Motor neuron (in vitro differentiated cells): ENCODE measurements at regions not wholly inside any gene's neighbourhood (a gene's known extent, or its start where the extent isn't known, plus 50 kb on each side); places are given as distances from the start of the nearest gene placed in this dataset.
A peak's percentile ranks its signal among the peaks of the same experiment; 100 is the strongest.
"Not testable (repeated sequence)": the region's sequence is repeated elsewhere in the genome, so short reads cannot be mapped to it uniquely, and the experiment has no call there.

Source experiments
- ATAC-seq, 8 experiments: fragments of 200-7000 bp; cut with Tn5 transposase; replicated peaks in 6 of 8; 2 replicates each; pipeline ENCODE4 v1.8.0; 2021; ENCODE audit warnings: mild to moderate bottlenecking in 8 of 8, moderate library complexity in 8 of 8
- H3K27ac ChIP-seq, 2 donors: fragments of 250-450 bp; sonication (Bioruptor Pico); 2 replicates each; pipeline ENCODE4 v1.9.0; 2021; ENCODE audit warnings: antibody characterized with exemption in 2 of 2, mild to moderate bottlenecking in 2 of 2, moderate library complexity in 1 of 2
- H3K4me1 ChIP-seq, 2 donors: fragments of 250-450 bp; sonication (Bioruptor Pico); replicated peaks in 1 of 2; 2 replicates each; pipeline ENCODE4 v1.6.1; 2021; ENCODE audit warnings: antibody characterized with exemption in 2 of 2, mild to moderate bottlenecking in 2 of 2, moderate library complexity in 1 of 2
- H3K4me3 ChIP-seq, 5 donors: fragments of 250-450 bp; sonication (Bioruptor Pico); 2 replicates each; pipeline ENCODE4 v1.9.0; 2021; ENCODE audit warnings: antibody characterized with exemption in 5 of 5, mild to moderate bottlenecking in 5 of 5, moderate library complexity in 4 of 5
- whole genome bisulfite sequencing, 10 experiments: fragments of 450-650 bp; shearing (Covaris generic); methylation state at CpG; one replicate each; pipeline ENCODE4 v1.0.0; 2022; 5-methylcytosine and 5-hydroxymethylcytosine counted together
- in situ Hi-C, 9 experiments: fragments of 400-800 bp; cut with MboI; loops; one replicate each; pipeline ENCODE4 v1.15.0; 2021; ENCODE audit warnings: low sequenced_read_pairs in 9 of 9, low pct_unique_long_range_greater_than_20kb in 2 of 9; ENCODE audit not compliant: unreplicated experiment in 9 of 9

DNA sequence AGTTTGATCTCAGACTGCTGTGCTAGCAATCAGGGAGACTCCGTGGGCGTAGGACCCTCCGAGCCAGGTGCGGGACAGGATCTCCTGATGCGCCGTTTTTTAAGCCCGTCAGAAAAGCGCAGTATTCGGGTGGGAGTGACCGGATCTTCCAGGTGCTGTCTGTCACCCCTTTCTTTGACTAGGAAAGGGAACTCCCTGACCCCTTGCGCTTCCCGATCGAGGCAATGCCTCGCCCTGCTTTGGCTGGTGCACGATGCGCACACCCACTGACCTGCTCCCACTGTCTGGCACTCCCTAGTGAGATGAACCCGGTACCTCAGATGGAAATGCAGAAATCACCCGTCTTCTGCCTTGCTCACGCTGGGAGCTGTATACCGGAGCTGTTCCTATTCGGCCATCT is 157.6 kb upstream of the FBXO33 start:
- H3K4me3 ChIP-seq, ATAC-seq, H3K4me1 ChIP-seq, H3K27ac ChIP-seq, in situ Hi-C loops: not testable (repeated sequence)
- 33% methylated on average over 3 of the region's 21 CpGs; no CpG with 5 or more reads in 9 of the 10 experiments for WGBS, 10 experiments

DNA sequence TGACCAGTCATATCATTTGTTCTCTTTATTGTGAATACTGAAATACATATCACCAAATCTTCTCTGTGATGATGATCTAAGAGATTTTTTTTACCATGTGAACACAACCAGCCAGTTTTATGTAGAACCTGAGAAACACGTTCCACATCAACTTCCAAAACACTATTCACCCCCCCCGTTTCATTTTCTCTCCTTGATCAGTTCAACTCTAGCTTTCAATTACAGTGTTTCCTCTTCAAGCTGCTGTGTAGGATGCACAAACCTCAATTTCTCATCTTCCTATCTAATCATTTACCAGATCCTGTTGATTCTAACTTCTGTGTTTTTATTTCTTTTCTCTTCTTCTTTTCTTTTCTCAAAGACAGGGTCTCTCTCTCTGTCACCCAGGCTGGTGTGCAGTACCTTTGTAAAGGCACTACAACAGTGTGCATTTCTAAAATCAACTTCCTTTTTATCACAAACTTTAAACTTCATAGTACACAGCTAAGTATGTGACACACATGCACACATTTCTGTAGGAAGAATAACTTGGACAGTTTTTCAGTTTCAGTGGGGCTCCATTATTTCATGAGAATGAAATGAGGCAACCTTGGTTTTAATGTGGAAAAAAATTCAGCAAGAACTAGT is 149.9 kb upstream of the FBXO33 start:
- ATAC-seq, result no peak
- in situ Hi-C loops, result no loop called here
- 0 to 71% (median 30%) methylated on average over 2 of the region's 2 CpGs for WGBS, 10 experiments
- H3K4me1 ChIP-seq, result peaks cover 15 to 25% of the 10 kb centered on the region in 2 donors
- H3K4me3 ChIP-seq, result no peak overlapping the region
- H3K27ac ChIP-seq, result no peak overlapping the region

DNA sequence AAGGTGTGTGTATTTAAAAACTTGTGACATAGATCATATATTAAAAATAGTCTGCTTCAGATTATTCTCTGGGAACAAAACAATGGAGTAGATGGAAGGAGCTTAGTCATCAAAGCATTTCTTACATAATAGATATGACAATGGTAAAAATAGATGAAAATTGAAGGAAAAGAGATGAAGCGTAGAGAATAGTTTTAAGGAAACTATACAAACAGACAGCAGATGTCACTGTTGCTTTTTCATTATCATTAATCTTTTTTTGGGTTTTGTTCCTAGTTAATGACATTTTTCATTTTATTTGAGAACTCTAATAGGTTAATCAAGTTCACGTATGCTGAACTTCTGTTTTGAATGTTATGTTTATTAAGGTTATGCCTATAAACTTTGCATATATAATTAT is 149.2 kb upstream of the FBXO33 start:
- no peak overlapping the region for H3K4me3 ChIP-seq
- peak overlapping the region in 1 of 2 donors; percentile 81 for H3K27ac ChIP-seq
- in situ Hi-C loops, result no loop called here
- 4 to 100% (median 80%) methylated on average over 1 to 2 of the region's 2 CpGs for whole genome bisulfite sequencing, 10 experiments
- ATAC-seq, result no peak
- peaks cover 15 to 25% of the 10 kb centered on the region in 2 donors for H3K4me1 ChIP-seq

DNA sequence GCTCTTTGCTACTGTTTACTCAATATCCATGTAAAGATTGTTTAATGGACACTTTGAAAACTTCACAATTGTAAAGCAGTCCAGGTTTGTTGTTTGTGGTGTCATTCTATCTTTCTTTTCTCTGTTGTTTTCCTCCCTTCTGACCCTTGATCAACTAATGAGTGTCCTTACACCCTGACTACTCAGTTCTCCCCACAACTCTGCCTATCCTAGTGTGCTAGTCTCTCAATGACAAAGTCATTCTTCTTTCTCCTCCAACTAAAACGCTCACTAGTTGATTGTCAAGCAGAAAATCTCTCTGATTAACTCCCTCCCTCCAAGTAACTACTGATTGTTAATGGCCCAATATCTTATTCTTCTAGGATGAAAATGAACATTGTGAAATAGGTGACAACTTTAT is 148.5 kb upstream of the FBXO33 start:
- in situ Hi-C loops, result no loop called here
- peaks cover 15 to 25% of the 10 kb centered on the region in 2 donors for H3K4me1 ChIP-seq
- H3K27ac ChIP-seq, result peak overlapping the region; percentile 2 to 81
- H3K4me3 ChIP-seq, result no peak overlapping the region
- WGBS, 10 experiments, result 0 to 40% (median 14%) methylated on average over 1 of the region's 1 CpG; no CpG with 5 or more reads in 5 of the 10 experiments
- peak in 5 of 8 experiments; percentile 30 to 68 (median 40) for ATAC-seq

DNA sequence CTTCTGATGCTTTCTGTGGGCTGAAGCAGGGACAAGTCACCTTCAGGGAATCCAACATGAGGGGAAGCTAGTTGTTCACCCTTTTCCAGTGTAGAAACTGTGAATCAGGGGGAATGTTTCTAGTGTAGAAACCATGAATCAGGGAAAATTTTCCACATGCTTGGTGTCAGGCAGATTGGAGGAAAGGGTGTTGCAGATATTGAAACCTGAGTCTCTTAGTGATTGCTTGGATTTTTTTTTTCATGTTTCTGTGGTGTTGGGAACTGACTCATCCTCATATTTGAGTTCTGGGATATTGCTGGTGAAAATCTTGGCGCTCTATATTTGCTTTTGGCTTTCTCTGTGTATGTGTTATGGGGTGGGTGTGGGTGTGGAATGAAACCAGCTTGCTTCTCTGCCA is 144.5 kb upstream of the FBXO33 start:
- no peak overlapping the region for H3K27ac ChIP-seq
- H3K4me1 ChIP-seq, result peaks cover 10 to 17% of the 10 kb centered on the region in 2 donors
- ATAC-seq, result peak in 1 of 8 experiments; percentile 49
- 38 to 100% (median 78%) methylated on average over 1 of the region's 1 CpG; no CpG with 5 or more reads in 6 of the 10 experiments for WGBS, 10 experiments
- in situ Hi-C loops, result no loop called here
- no peak overlapping the region for H3K4me3 ChIP-seq

DNA sequence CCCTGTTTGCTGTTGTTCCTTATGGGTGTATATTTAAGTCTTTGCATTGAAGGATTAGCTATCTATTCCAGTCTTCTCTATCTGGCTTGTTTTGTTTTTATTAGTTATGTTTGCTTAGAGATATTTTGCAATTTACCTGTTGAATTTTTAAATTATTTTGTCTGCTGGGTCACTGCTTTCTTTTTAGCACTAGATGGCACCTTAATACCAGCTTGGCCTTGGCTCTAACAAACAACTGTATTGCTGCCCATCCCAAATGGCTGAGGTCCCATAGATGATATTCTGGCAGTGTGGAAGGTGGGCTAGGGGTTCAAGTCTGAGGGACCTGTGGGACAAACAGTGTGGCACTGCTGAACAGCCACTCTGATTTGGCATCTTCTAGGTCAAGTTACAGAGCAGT is 144.0 kb upstream of the FBXO33 start:
- H3K27ac ChIP-seq, result no peak overlapping the region
- in situ Hi-C loops, result no loop called here
- H3K4me1 ChIP-seq, result peaks cover 8 to 13% of the 10 kb centered on the region in 2 donors
- ATAC-seq, result no peak
- no peak overlapping the region for H3K4me3 ChIP-seq

DNA sequence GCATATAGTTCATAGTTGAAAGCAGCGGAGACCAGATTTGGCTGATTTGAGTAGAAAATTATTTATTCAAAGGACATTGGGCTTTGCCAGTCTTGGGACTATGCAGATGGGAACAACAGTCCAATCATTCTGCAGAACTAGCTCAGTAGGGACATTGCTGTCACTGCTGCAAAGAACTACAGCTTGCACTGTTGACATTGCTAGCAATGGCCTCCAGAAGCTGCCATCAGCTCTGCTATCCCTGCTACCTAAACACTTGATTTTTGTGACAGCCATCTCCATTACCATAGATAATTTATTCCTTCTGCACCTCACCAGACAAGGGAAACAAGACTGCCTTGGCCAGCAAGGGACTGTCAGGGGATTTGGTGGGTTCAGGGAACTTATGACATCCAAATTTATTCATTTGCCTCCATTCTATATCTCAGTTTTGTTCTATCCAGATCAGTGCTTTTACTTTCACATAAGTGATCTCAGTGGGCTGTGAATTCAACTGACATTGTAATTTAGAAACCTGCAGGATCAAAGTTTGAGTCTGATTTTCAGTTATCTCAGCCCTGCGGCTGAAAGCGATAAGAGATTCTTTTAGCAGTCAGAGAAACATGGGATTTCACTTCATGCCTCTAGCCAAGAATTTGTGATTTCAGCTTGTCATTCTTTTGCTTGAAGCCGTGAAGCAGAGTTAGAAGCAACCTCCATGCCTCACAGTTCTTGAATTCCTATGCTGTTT is 136.7 kb upstream of the FBXO33 start:
- in situ Hi-C loops, result no loop called here
- 0 to 72% (median 44%) methylated on average over 2 to 4 of the region's 4 CpGs; no CpG with 5 or more reads in 1 of the 10 experiments for WGBS, 10 experiments
- H3K4me1 ChIP-seq, result peaks cover 0 to 3% of the 10 kb centered on the region in 2 donors
- no peak overlapping the region for H3K4me3 ChIP-seq
- no peak overlapping the region for H3K27ac ChIP-seq
- ATAC-seq, result peak in 1 of 8 experiments; percentile 55

DNA sequence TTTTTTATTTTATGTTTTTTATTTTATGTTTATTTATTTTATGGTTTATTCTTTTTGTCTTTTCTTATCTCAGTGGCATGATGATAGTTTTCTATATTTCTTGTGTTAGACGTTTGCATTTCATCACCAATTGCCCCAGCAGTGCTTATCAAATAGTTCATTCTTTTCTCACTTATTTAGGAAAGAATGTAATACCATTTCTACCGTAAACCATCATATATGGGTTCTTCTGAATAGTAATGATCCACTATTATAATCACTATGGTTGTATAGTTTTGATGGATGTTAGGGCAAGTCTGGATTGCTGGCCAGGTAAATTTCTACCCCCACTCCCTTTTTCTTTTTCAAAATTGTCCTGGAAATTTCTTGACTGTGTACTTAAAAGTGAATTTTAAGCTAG is 134.6 kb upstream of the FBXO33 start:
- WGBS, 10 experiments, result 10 to 100% (median 50%) methylated on average over 2 of the region's 2 CpGs; no CpG with 5 or more reads in 2 of the 10 experiments
- ATAC-seq, result no peak

DNA sequence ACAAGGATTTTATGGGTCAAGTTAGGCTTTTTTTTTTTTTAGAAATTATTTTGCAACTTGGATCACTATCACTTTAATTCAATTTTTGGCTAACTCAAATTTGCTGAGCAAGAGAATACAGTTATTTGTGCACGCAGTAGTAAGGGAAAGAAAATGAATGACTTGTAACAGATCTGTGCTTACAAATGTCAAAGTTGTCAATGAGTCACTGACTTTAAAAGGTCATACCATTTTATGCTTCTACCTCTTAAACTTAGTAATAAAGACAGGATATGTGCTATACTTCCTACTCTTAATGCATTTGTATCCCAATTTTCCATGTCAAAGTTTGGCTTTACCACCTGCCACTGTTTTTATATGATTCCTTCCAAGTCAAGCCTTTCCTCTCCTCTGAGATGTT is 131.1 kb upstream of the FBXO33 start:
- in situ Hi-C loops, result no loop called here
- 13 to 100% (median 78%) methylated on average over 1 of the region's 1 CpG for WGBS, 10 experiments
- Histone ChIP-seq H3K4me1 (no peaks in the 10 kb centered on the region), H3K4me3 (no peak overlapping the region), H3K27ac (no peak overlapping the region)
- no peak for ATAC-seq

More for the DNA sequence above, 134.6 kb upstream of the FBXO33 start:
- in situ Hi-C loops, result no loop called here
- Histone ChIP-seq H3K4me1 (peaks cover 0 to 3% of the 10 kb centered on the region in 2 donors), H3K27ac (no peak overlapping the region), H3K4me3 (no peak overlapping the region)

DNA sequence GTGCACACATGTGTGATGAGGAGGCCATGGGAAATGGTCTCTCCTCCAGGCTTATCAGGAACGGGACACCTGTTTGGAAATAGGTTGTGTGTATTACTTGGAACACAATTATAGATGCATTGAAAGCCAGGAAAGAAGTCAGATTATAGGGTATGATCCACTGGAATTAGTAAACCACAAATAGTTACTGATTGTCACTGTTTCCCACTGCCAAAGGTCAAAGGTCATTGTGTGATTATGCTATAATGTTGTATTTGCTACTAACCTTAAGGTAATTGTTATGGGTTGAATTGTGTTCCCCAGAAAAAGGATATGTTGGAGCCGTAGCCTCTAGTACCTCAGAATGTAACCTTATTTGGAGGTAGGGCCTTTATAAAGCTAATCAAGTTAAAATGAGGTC is 129.9 kb upstream of the FBXO33 start:
- no peaks in the 10 kb centered on the region for H3K4me1 ChIP-seq
- WGBS, 10 experiments, result 0 to 100% (median 83%) methylated on average over 1 to 2 of the region's 2 CpGs; no CpG with 5 or more reads in 1 of the 10 experiments
- in situ Hi-C loops, result no loop called here
- ATAC-seq, result no peak
- no peak overlapping the region for H3K4me3 ChIP-seq
- H3K27ac ChIP-seq, result no peak overlapping the region

DNA sequence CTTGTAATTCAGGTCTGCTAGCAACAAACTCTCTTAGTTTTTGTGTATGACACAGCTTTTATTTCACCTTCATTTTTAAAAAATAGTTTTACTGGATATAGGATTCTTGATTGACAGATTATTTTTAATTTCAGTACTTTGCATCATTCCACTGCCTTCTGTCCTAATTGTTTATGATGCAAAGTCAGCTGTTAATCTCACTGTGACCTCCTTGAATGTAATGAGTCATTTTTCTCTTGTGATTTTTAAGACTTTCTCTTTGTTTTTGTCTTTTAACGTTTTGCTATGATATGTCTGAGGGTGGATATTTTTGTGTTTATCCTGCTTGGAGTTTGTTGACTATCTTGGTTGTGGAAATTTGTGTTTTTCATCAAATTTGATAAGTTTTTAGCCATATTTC is 126.3 kb upstream of the FBXO33 start:
- no peak for ATAC-seq
- no peak overlapping the region for H3K27ac ChIP-seq
- no peaks in the 10 kb centered on the region for H3K4me1 ChIP-seq
- in situ Hi-C loops, result no loop called here
- WGBS, 10 experiments, result 0 to 86% (median 50%) methylated on average over 1 of the region's 1 CpG; no CpG with 5 or more reads in 1 of the 10 experiments
- H3K4me3 ChIP-seq, result no peak overlapping the region

DNA sequence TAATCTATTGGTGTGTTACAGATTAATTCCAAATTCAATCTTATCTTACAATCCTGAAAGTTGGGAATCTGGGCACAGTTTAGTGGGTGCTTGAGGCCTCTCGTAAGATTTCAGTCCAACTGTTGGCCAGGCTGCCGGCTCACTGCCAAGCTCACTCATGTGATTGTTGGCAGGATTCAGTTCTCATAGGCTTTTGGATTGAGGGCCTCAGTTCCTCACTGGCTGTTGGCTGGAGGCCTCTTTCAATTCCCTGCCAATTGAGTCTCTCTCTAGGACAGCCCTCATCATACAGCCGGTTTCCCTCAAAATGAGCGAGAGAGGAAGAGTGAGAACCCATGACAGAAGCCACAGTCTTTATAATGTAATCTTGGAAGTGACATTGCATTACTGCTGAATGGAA is 123.5 kb upstream of the FBXO33 start:
- Histone ChIP-seq H3K4me3 (no peak overlapping the region), H3K27ac (no peak overlapping the region), H3K4me1 (no peaks in the 10 kb centered on the region)
- ATAC-seq, result no peak
- in situ Hi-C loops, result no loop called here
- 21 to 100% (median 62%) methylated on average over 1 to 3 of the region's 4 CpGs; no CpG with 5 or more reads in 3 of the 10 experiments for WGBS, 10 experiments

DNA sequence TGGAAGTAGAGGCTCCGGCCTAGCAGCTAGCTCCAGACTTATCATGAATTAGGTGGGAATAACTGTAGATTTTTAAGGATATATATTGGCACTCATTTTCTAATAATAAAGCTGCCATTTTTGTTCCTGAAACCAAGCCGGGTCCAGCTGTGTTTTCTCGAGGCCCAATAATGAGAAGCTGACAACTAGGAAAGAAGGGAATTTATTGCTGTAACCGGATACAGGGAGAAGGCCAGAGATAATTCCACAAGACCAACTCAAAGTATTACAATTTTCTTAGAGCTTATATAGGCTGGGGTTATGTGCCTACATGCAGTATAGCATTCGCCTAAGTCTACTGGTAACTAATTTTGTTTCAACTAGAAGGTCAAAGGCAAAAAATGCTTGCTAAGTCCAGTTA is 122.3 kb upstream of the FBXO33 start:
- in situ Hi-C loops, result no loop called here
- no peak overlapping the region for H3K27ac ChIP-seq
- H3K4me1 ChIP-seq, result no peaks in the 10 kb centered on the region
- H3K4me3 ChIP-seq, result no peak overlapping the region
- 3 to 97% (median 65%) methylated on average over 2 to 5 of the region's 5 CpGs; no CpG with 5 or more reads in 2 of the 10 experiments for WGBS, 10 experiments
- no peak for ATAC-seq
